Activated CD8-positive, alpha-beta T cell treated with anti-CD3 and anti-CD28 coated beads for 36 hours (primary cell): ENCODE measurements at regions not wholly inside any gene's neighbourhood (a gene's known extent, or its start where the extent isn't known, plus 50 kb on each side); places are given as distances from the start of the nearest gene placed in this dataset.

ENCODE experiments used
- ATAC-seq: fragments of 200-7000 bp; cut with Tn5 transposase; one replicate; pipeline ENCODE4 v1.10.0; 2021; ENCODE audit warnings: mild to moderate bottlenecking, moderate library complexity
- CTCF ChIA-PET: fragments of 350-600 bp; sonication (Branson Sonifier 250); formaldehyde crosslinking; loops from one replicate; lab custom pipeline; 2021; ENCODE audit warnings: antibody characterized with exemption; lab: Charles Lee
- POLR2A ChIA-PET: fragments of 350-600 bp; sonication (Branson Sonifier 250); formaldehyde crosslinking; loops from one replicate; lab custom pipeline; 2021; ENCODE audit warnings: antibody characterized with exemption; lab: Charles Lee
- DNase-seq: peaks from one replicate; pipeline ENCODE4 v3.0.0-alpha.2; 2020
- H3K27ac Mint-ChIP-seq: one replicate; pipeline ENCODE4 v1.8.0; 2021; ENCODE audit warnings: mild to moderate bottlenecking, mixed read lengths
- H3K27me3 Mint-ChIP-seq: one replicate; pipeline ENCODE4 v1.8.0; 2021; ENCODE audit warnings: mixed read lengths
- H3K36me3 Mint-ChIP-seq: one replicate; pipeline ENCODE4 v1.8.0; 2021; ENCODE audit warnings: low read depth, mixed read lengths
- H3K4me1 Mint-ChIP-seq: one replicate; pipeline ENCODE4 v1.8.0; 2021; ENCODE audit warnings: low read depth, mixed read lengths
- H3K4me3 Mint-ChIP-seq: one replicate; pipeline ENCODE4 v1.8.0; 2021; ENCODE audit warnings: mild to moderate bottlenecking, moderate library complexity, mixed read lengths
- H3K9me3 Mint-ChIP-seq: one replicate; pipeline ENCODE4 v1.8.0; 2021; ENCODE audit warnings: mixed read lengths
- CTCF ChIP-seq: fragments of 200-600 bp; IDR thresholded peaks from one replicate; pipeline ENCODE4 v1.8.0; 2022; ENCODE audit warnings: antibody characterized with exemption, mild to moderate bottlenecking
- intact Hi-C: fragments of 100-400 bp; cut with micrococcal nuclease; formaldehyde crosslinking; loops from one replicate; pipeline ENCODE4 v1.10.0; 2022

GRCh38 chr4:186848437-186848836 is 124.8 kb upstream of the FAT1 start:
- H3K4me1 Mint-ChIP-seq = no peaks in the 10 kb centered on the region
- peaks cover 6% of the 10 kb centered on the region for H3K9me3 Mint-ChIP-seq
- H3K36me3 Mint-ChIP-seq = no peaks in the 10 kb centered on the region
- H3K4me3 Mint-ChIP-seq = no peak overlapping the region
- ATAC-seq = no peak
- no peaks in the 10 kb centered on the region for H3K27me3 Mint-ChIP-seq
- no peak for DNase-seq
- intact Hi-C loops = no loop called here
- H3K27ac Mint-ChIP-seq = no peak overlapping the region
- ChIA-PET POLR2A (no interaction called here), CTCF (no interaction called here)
- TF ChIP-seq CTCF = no peak

GRCh38 chr4:186851291-186852072 is 127.8 kb upstream of the FAT1 start:
- DNase-seq (no peak), ATAC-seq (no peak)
- ChIA-PET POLR2A (no interaction called here), CTCF (no interaction called here)
- Mint-ChIP-seq H3K36me3 (no peaks in the 10 kb centered on the region), H3K27me3 (no peaks in the 10 kb centered on the region), H3K4me3 (no peak overlapping the region), H3K9me3 (peaks cover 11% of the 10 kb centered on the region), H3K4me1 (no peaks in the 10 kb centered on the region), H3K27ac (no peak overlapping the region)
- TF ChIP-seq CTCF = no peak
- intact Hi-C loops = no loop called here

GRCh38 chr4:186852073-186852420 is 128.4 kb upstream of the FAT1 start:
- H3K4me3 Mint-ChIP-seq = no peak overlapping the region
- H3K36me3 Mint-ChIP-seq = no peaks in the 10 kb centered on the region
- no peaks in the 10 kb centered on the region for H3K27me3 Mint-ChIP-seq
- intact Hi-C loops = no loop called here
- H3K9me3 Mint-ChIP-seq = peaks cover 8% of the 10 kb centered on the region
- TF ChIP-seq CTCF = no peak
- CTCF ChIA-PET = no interaction called here
- no peak for DNase-seq
- POLR2A ChIA-PET = no interaction called here
- H3K27ac Mint-ChIP-seq = no peak overlapping the region
- ATAC-seq = no peak
- no peaks in the 10 kb centered on the region for H3K4me1 Mint-ChIP-seq

- no peak for ATAC-seq
- CTCF ChIA-PET = no interaction called here
- intact Hi-C loops = no loop called here
Measured at GRCh38 chr4:186852964-186853391, 129.3 kb upstream of the FAT1 start.

More at GRCh38 chr4:186852964-186853391, 129.3 kb upstream of the FAT1 start:
- Mint-ChIP-seq H3K9me3 (peaks cover 8% of the 10 kb centered on the region), H3K27me3 (no peaks in the 10 kb centered on the region), H3K27ac (no peak overlapping the region), H3K36me3 (no peaks in the 10 kb centered on the region), H3K4me1 (no peaks in the 10 kb centered on the region), H3K4me3 (no peak overlapping the region)
- POLR2A ChIA-PET = no interaction called here
- TF ChIP-seq CTCF = no peak
- DNase-seq = no peak
